ENCODE measurements at regions not wholly inside any gene's neighbourhood (a gene's known extent, or its start where the extent isn't known, plus 50 kb on each side); places are given as distances from the start of the nearest gene placed in this dataset.

DNA sequence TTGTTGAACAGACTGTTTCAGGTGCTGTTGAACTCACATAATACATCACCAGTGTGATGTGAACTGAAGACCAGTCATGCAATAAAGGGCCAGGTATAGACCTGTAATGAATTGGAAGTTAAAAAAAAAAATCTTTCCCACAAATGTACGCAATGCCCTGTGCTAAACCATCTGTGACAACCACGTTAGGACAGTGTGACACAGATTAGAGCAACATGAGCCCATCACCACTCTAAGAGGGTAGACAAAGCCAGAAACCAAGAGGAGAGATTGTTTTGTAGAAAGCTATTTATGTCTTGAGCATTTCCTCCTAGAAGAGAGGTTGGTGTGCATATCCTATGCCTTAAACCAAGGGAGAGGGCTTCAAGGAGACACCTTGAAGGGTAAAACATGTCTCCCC lies 77.0 kb upstream of the BEND6 start:
- Histone ChIP-seq H4K20me1 (ENCODE audit: control insufficient read depth, extremely low read depth, insufficient read depth, low read length) (no peaks in the 10 kb centered on the region), H3K9me1 (ENCODE audit: control insufficient read depth, extremely low read depth, insufficient read depth, low read length) (no peaks in the 10 kb centered on the region), H3K27me3 (ENCODE audit: control insufficient read depth, extremely low read depth, insufficient read depth, low read length) (no peaks in the 10 kb centered on the region), H2AFZ (ENCODE audit: control insufficient read depth, low read length) (no peak overlapping the region), H3K4me2 (ENCODE audit: control insufficient read depth, extremely low read depth, insufficient read depth, low read depth, low read length) (no peak overlapping the region), H3K36me3 (ENCODE audit: control insufficient read depth in 2 of 2, extremely low read depth in 1 of 2, insufficient read depth in 2 of 2, low read length in 2 of 2) (no peaks in the 10 kb centered on the region), H3K4me3 (ENCODE audit: control insufficient read depth in 2 of 3, extremely low read depth in 1 of 3, insufficient read depth in 2 of 3, low read depth in 1 of 3, low read length in 3 of 3) (no peak overlapping the region), H3K27ac (ENCODE audit: control insufficient read depth, insufficient read depth, low read length) (no peak overlapping the region), H3K79me2 (ENCODE audit: control insufficient read depth, insufficient read depth, low read length) (no peaks in the 10 kb centered on the region), H3K4me1 (ENCODE audit: control insufficient read depth, extremely low read depth, insufficient read depth, low read length) (no peaks in the 10 kb centered on the region), H3K9ac (ENCODE audit: control insufficient read depth, extremely low read depth, insufficient read depth, low read length) (no peak overlapping the region), H3K9me3 (ENCODE audit: control insufficient read depth, low read depth, low read length) (no peaks in the 10 kb centered on the region)
- no peak for TF ChIP-seq EZH2 (IDR thresholded peaks at IDR 0.05; ENCODE audit: low read length)
- TF ChIP-seq, protein P1, sequence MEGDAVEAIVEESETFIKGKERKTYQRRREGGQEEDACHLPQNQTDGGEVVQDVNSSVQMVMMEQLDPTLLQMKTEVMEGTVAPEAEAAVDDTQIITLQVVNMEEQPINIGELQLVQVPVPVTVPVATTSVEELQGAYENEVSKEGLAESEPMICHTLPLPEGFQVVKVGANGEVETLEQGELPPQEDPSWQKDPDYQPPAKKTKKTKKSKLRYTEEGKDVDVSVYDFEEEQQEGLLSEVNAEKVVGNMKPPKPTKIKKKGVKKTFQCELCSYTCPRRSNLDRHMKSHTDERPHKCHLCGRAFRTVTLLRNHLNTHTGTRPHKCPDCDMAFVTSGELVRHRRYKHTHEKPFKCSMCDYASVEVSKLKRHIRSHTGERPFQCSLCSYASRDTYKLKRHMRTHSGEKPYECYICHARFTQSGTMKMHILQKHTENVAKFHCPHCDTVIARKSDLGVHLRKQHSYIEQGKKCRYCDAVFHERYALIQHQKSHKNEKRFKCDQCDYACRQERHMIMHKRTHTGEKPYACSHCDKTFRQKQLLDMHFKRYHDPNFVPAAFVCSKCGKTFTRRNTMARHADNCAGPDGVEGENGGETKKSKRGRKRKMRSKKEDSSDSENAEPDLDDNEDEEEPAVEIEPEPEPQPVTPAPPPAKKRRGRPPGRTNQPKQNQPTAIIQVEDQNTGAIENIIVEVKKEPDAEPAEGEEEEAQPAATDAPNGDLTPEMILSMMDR (optimal IDR thresholded peaks at IDR 0.05 in 1 of 3, IDR thresholded peaks at IDR 0.05 in 1 of 3, conservative IDR thresholded peaks at IDR 0.05 in 1 of 3; ENCODE audit: extremely low read depth in 1 of 3, insufficient read depth in 2 of 3, low read length in 3 of 3): no peak
- no peak for DNase-seq (ENCODE audit: low read depth, low spot score)
- dilution Hi-C loops (cut with MboI; ENCODE audit: extremely low pct_ligation_motif_present, low sequenced_read_pairs): no loop called here
- FAIRE-seq: no peak

DNA sequence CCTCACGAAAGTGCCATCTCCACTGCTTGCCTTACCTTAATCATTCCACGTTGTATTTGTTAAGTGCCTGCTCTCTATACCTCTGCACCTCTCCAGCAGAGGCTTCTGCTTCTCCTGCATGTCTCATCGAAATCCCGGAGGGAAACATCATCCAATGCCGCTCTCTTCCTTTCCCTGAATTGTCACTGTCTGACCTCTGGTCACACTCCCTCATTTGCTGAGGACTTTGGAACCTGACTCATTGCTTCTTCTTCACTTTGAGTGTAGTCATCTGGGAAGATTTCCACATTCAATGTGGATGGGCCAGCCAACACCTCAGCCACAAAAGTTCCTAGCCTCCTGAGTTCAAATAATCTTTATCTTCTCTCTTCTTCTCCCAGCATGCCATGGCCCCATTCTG lies 78.9 kb upstream of the BEND6 start:
- no peak overlapping the region for H3K27ac ChIP-seq (ENCODE audit: control insufficient read depth, insufficient read depth, low read length)
- no peaks in the 10 kb centered on the region for H3K9me1 ChIP-seq (ENCODE audit: control insufficient read depth, extremely low read depth, insufficient read depth, low read length)
- no peak for TF ChIP-seq EZH2 (IDR thresholded peaks at IDR 0.05; ENCODE audit: low read length)
- TF ChIP-seq, protein P1 (optimal IDR thresholded peaks at IDR 0.05 in 1 of 3, IDR thresholded peaks at IDR 0.05 in 1 of 3, conservative IDR thresholded peaks at IDR 0.05 in 1 of 3; ENCODE audit: extremely low read depth in 1 of 3, insufficient read depth in 2 of 3, low read length in 3 of 3): no peak
- H3K36me3 ChIP-seq (ENCODE audit: control insufficient read depth in 2 of 2, extremely low read depth in 1 of 2, insufficient read depth in 2 of 2, low read length in 2 of 2): no peaks in the 10 kb centered on the region
- DNase-seq (ENCODE audit: low read depth, low spot score): no peak
- H2AFZ ChIP-seq (ENCODE audit: control insufficient read depth, low read length): no peak overlapping the region
- no peak overlapping the region for H3K4me3 ChIP-seq (ENCODE audit: control insufficient read depth in 2 of 3, extremely low read depth in 1 of 3, insufficient read depth in 2 of 3, low read depth in 1 of 3, low read length in 3 of 3)
- no peaks in the 10 kb centered on the region for H3K27me3 ChIP-seq (ENCODE audit: control insufficient read depth, extremely low read depth, insufficient read depth, low read length)
- no peaks in the 10 kb centered on the region for H3K4me1 ChIP-seq (ENCODE audit: control insufficient read depth, extremely low read depth, insufficient read depth, low read length)
- no peaks in the 10 kb centered on the region for H3K9me3 ChIP-seq (ENCODE audit: control insufficient read depth, low read depth, low read length)
- dilution Hi-C loops (cut with MboI; ENCODE audit: extremely low pct_ligation_motif_present, low sequenced_read_pairs): no loop called here
- no peaks in the 10 kb centered on the region for H4K20me1 ChIP-seq (ENCODE audit: control insufficient read depth, extremely low read depth, insufficient read depth, low read length)
- H3K9ac ChIP-seq (ENCODE audit: control insufficient read depth, extremely low read depth, insufficient read depth, low read length): no peak overlapping the region
- H3K79me2 ChIP-seq (ENCODE audit: control insufficient read depth, insufficient read depth, low read length): no peaks in the 10 kb centered on the region
- H3K4me2 ChIP-seq (ENCODE audit: control insufficient read depth, extremely low read depth, insufficient read depth, low read depth, low read length): no peak overlapping the region
- no peak for FAIRE-seq
